GM21390 (cell line): ENCODE measurements at regions not wholly inside any gene's neighbourhood (a gene's known extent, or its start where the extent isn't known, plus 50 kb on each side); places are given as distances from the start of the nearest gene placed in this dataset.
"Not testable (repeated sequence)": the region's sequence is repeated elsewhere in the genome, so short reads cannot be mapped to it uniquely, and the experiment has no call there.

Source experiments
- ATAC-seq: cut with Tn5 transposase; IDR thresholded peaks from one replicate; pipeline ENCODE4 v1.9.1; 2021; ENCODE audit not compliant: unreplicated experiment

GRCh38 chr12:9312406-9313392 lies 104.5 kb upstream of the PZP start:
- not testable (repeated sequence) for ATAC-seq

GRCh38 chr12:9311454-9311853 lies 103.3 kb upstream of the PZP start:
- ATAC-seq, result not testable (repeated sequence)

GRCh38 chr12:9310645-9311044 lies 102.5 kb upstream of the PZP start:
- not testable (repeated sequence) for ATAC-seq

- ATAC-seq, result not testable (repeated sequence)
These were observed 101.6 kb upstream of the PZP start for GRCh38 chr12:9309749-9310148.

- peak; percentile 71 for ATAC-seq
These were observed 100.5 kb upstream of the PZP start for GRCh38 chr12:9308745-9309144.

- ATAC-seq, result not testable (repeated sequence)
These were observed 100.0 kb upstream of the PZP start for GRCh38 chr12:9308163-9308562.

GRCh38 chr12:9307255-9307654 lies 99.1 kb upstream of the PZP start:
- not testable (repeated sequence) for ATAC-seq

- not testable (repeated sequence) for ATAC-seq
These were observed 97.8 kb upstream of the PZP start for GRCh38 chr12:9306004-9306403.

- not testable (repeated sequence) for ATAC-seq
These were observed 96.3 kb upstream of the PZP start for GRCh38 chr12:9304540-9304939.

- not testable (repeated sequence) for ATAC-seq
These were observed 87.7 kb upstream of the PZP start for GRCh38 chr12:9295872-9296271.

GRCh38 chr12:9294072-9294620 lies 86.0 kb upstream of the PZP start:
- ATAC-seq, result not testable (repeated sequence)

- ATAC-seq, result not testable (repeated sequence)
These were observed 85.2 kb upstream of the PZP start for GRCh38 chr12:9293391-9293790.

GRCh38 chr12:9289984-9290383 lies 81.8 kb upstream of the PZP start:
- ATAC-seq, result not testable (repeated sequence)

GRCh38 chr12:9284724-9285123 lies 76.5 kb upstream of the PZP start:
- ATAC-seq, result not testable (repeated sequence)

- ATAC-seq, result peak; percentile 41
These were observed 76.0 kb upstream of the PZP start for GRCh38 chr12:9284197-9284596.

- not testable (repeated sequence) for ATAC-seq
These were observed 75.3 kb upstream of the PZP start for GRCh38 chr12:9283346-9284095.

- no peak for ATAC-seq
These were observed 68.8 kb upstream of the PZP start for GRCh38 chr12:9276990-9277389.

GRCh38 chr12:9273276-9273675 lies 65.1 kb upstream of the PZP start:
- no peak for ATAC-seq

GRCh38 chr12:9271875-9272274 lies 63.7 kb upstream of the PZP start:
- no peak for ATAC-seq

GRCh38 chr12:9264546-9264945 lies 56.4 kb upstream of the PZP start:
- ATAC-seq, result no peak

- ATAC-seq, result no peak
These were observed 52.7 kb upstream of the PZP start for GRCh38 chr12:9260931-9261330.
